ENCODE measurements at regions not wholly inside any gene's neighbourhood (a gene's known extent, or its start where the extent isn't known, plus 50 kb on each side); places are given as distances from the start of the nearest gene placed in this dataset.

- TF ChIP-seq GABPA (IDR thresholded peaks at IDR 0.05; ENCODE audit: borderline replicate concordance, insufficient read depth, low read length) = no peak
- no peak for TF ChIP-seq MAFK (IDR thresholded peaks at IDR 0.05; ENCODE audit: low read depth, low read length)
- TF ChIP-seq, protein P1, sequence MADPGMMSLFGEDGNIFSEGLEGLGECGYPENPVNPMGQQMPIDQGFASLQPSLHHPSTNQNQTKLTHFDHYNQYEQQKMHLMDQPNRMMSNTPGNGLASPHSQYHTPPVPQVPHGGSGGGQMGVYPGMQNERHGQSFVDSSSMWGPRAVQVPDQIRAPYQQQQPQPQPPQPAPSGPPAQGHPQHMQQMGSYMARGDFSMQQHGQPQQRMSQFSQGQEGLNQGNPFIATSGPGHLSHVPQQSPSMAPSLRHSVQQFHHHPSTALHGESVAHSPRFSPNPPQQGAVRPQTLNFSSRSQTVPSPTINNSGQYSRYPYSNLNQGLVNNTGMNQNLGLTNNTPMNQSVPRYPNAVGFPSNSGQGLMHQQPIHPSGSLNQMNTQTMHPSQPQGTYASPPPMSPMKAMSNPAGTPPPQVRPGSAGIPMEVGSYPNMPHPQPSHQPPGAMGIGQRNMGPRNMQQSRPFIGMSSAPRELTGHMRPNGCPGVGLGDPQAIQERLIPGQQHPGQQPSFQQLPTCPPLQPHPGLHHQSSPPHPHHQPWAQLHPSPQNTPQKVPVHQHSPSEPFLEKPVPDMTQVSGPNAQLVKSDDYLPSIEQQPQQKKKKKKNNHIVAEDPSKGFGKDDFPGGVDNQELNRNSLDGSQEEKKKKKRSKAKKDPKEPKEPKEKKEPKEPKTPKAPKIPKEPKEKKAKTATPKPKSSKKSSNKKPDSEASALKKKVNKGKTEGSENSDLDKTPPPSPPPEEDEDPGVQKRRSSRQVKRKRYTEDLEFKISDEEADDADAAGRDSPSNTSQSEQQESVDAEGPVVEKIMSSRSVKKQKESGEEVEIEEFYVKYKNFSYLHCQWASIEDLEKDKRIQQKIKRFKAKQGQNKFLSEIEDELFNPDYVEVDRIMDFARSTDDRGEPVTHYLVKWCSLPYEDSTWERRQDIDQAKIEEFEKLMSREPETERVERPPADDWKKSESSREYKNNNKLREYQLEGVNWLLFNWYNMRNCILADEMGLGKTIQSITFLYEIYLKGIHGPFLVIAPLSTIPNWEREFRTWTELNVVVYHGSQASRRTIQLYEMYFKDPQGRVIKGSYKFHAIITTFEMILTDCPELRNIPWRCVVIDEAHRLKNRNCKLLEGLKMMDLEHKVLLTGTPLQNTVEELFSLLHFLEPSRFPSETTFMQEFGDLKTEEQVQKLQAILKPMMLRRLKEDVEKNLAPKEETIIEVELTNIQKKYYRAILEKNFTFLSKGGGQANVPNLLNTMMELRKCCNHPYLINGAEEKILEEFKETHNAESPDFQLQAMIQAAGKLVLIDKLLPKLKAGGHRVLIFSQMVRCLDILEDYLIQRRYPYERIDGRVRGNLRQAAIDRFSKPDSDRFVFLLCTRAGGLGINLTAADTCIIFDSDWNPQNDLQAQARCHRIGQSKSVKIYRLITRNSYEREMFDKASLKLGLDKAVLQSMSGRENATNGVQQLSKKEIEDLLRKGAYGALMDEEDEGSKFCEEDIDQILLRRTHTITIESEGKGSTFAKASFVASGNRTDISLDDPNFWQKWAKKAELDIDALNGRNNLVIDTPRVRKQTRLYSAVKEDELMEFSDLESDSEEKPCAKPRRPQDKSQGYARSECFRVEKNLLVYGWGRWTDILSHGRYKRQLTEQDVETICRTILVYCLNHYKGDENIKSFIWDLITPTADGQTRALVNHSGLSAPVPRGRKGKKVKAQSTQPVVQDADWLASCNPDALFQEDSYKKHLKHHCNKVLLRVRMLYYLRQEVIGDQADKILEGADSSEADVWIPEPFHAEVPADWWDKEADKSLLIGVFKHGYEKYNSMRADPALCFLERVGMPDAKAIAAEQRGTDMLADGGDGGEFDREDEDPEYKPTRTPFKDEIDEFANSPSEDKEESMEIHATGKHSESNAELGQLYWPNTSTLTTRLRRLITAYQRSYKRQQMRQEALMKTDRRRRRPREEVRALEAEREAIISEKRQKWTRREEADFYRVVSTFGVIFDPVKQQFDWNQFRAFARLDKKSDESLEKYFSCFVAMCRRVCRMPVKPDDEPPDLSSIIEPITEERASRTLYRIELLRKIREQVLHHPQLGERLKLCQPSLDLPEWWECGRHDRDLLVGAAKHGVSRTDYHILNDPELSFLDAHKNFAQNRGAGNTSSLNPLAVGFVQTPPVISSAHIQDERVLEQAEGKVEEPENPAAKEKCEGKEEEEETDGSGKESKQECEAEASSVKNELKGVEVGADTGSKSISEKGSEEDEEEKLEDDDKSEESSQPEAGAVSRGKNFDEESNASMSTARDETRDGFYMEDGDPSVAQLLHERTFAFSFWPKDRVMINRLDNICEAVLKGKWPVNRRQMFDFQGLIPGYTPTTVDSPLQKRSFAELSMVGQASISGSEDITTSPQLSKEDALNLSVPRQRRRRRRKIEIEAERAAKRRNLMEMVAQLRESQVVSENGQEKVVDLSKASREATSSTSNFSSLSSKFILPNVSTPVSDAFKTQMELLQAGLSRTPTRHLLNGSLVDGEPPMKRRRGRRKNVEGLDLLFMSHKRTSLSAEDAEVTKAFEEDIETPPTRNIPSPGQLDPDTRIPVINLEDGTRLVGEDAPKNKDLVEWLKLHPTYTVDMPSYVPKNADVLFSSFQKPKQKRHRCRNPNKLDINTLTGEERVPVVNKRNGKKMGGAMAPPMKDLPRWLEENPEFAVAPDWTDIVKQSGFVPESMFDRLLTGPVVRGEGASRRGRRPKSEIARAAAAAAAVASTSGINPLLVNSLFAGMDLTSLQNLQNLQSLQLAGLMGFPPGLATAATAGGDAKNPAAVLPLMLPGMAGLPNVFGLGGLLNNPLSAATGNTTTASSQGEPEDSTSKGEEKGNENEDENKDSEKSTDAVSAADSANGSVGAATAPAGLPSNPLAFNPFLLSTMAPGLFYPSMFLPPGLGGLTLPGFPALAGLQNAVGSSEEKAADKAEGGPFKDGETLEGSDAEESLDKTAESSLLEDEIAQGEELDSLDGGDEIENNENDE (IDR thresholded peaks at IDR 0.05; ENCODE audit: insufficient replicate concordance, low read length) = no peak
- no peak for TF ChIP-seq EZH2 (IDR thresholded peaks at IDR 0.05; ENCODE audit: low read depth, low read length, severe bottlenecking)
- no peak for TF ChIP-seq TEAD4 (IDR thresholded peaks at IDR 0.05; ENCODE audit: low read depth, low read length)
- no peak for TF ChIP-seq RXRA (IDR thresholded peaks at IDR 0.05; ENCODE audit: insufficient read depth, low read depth, low read length)
Measured at GRCh38 chr13:48783181-48783630, 129.5 kb downstream of the CYSLTR2 start (continued).
